ENCODE measurements at regions not wholly inside any gene's neighbourhood (a gene's known extent, or its start where the extent isn't known, plus 50 kb on each side); places are given as distances from the start of the nearest gene placed in this dataset.

GRCh38 chr20:3353646-3354045 lies 53.8 kb downstream of the DNAAF9 start:
- in situ Hi-C loops (cut with MboI) (no loop called here), intact Hi-C loops (cut with micrococcal nuclease; ENCODE audit: unreplicated experiment) (no loop called here)
- FAIRE-seq = no peak

More at GRCh38 chr20:3353646-3354045, 53.8 kb downstream of the DNAAF9 start:
- Histone ChIP-seq H3K79me2 (ENCODE audit: control insufficient read depth, insufficient read depth, low read length) (no peaks in the 10 kb centered on the region), H3K9me3 (replicated peaks; ENCODE audit: control insufficient read depth, insufficient read depth, low read length) (no peaks in the 10 kb centered on the region), H3K27ac (ENCODE audit: control insufficient read depth, insufficient read depth) (no peak overlapping the region), H4K20me1 (ENCODE audit: control insufficient read depth, insufficient read depth) (no peaks in the 10 kb centered on the region), H2AFZ (ENCODE audit: control insufficient read depth, low read depth, low read length) (no peak overlapping the region), H3K27me3 (replicated peaks in 1 of 2; ENCODE audit: control insufficient read depth in 2 of 2, insufficient read depth in 2 of 2, low read length in 1 of 2) (no peaks in the 10 kb centered on the region; a peak in 1 of 4 replicates), H3K4me1 (ENCODE audit: control insufficient read depth, insufficient read depth, low read length) (no peaks in the 10 kb centered on the region), H3K36me3 (ENCODE audit: control insufficient read depth in 2 of 2, insufficient read depth in 2 of 2, low read length in 1 of 2) (no peaks in the 10 kb centered on the region), H3K4me3 (no peak overlapping the region), H3K4me2 (ENCODE audit: control insufficient read depth, insufficient read depth) (no peak overlapping the region), H3K9ac (ENCODE audit: control insufficient read depth, insufficient read depth, low read length) (no peak overlapping the region)
- RAD21 ChIA-PET (ENCODE audit: unreplicated experiment) = no interaction called here
- SMC1A ChIA-PET (ENCODE audit: uncharacterized antibody, unreplicated experiment) = no interaction called here
- TF ChIP-seq POLR2A (IDR thresholded peaks at IDR 0.05; ENCODE audit: low read depth, low read length) = no peak
- TF ChIP-seq POLR2AphosphoS2 (IDR thresholded peaks at IDR 0.05; ENCODE audit: low read depth, low read length) = no peak
- TF ChIP-seq SREBF1 (IDR thresholded peaks at IDR 0.05; ENCODE audit: low read length) = no peak
- no peak for TF ChIP-seq SPI1 (IDR thresholded peaks at IDR 0.05; ENCODE audit: borderline replicate concordance, insufficient read depth, low read depth, low read length)
- TF ChIP-seq, protein P1, sequence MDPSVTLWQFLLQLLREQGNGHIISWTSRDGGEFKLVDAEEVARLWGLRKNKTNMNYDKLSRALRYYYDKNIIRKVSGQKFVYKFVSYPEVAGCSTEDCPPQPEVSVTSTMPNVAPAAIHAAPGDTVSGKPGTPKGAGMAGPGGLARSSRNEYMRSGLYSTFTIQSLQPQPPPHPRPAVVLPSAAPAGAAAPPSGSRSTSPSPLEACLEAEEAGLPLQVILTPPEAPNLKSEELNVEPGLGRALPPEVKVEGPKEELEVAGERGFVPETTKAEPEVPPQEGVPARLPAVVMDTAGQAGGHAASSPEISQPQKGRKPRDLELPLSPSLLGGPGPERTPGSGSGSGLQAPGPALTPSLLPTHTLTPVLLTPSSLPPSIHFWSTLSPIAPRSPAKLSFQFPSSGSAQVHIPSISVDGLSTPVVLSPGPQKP (IDR thresholded peaks at IDR 0.05; ENCODE audit: low read depth, low read length) = no peak
- no peak for TF ChIP-seq STAT1 (conservative IDR thresholded peaks at IDR 0.05)
- TF ChIP-seq BACH1 (IDR thresholded peaks at IDR 0.05; ENCODE audit: borderline replicate concordance) = no peak
- no peak for TF ChIP-seq FOXK2 (IDR thresholded peaks at IDR 0.05)
- no peak for TF ChIP-seq SP1 (IDR thresholded peaks at IDR 0.05; ENCODE audit: low read depth, low read length)
- no peak for TF ChIP-seq ZBTB40 (IDR thresholded peaks at IDR 0.05; ENCODE audit: borderline replicate concordance)
- no peak for TF ChIP-seq SMAD1 (IDR thresholded peaks at IDR 0.05; ENCODE audit: low read depth, partially characterized antibody)
- no peak for TF ChIP-seq RCOR1 (conservative IDR thresholded peaks at IDR 0.05; ENCODE audit: low read depth, low read length)
- TF ChIP-seq RBBP5 (conservative IDR thresholded peaks at IDR 0.05) = no peak
- no peak for TF ChIP-seq NR2C1 (IDR thresholded peaks at IDR 0.05)
- no peak for TF ChIP-seq ZNF384 (IDR thresholded peaks at IDR 0.05; ENCODE audit: borderline replicate concordance, low read depth, low read length)
- TF ChIP-seq, protein P2, sequence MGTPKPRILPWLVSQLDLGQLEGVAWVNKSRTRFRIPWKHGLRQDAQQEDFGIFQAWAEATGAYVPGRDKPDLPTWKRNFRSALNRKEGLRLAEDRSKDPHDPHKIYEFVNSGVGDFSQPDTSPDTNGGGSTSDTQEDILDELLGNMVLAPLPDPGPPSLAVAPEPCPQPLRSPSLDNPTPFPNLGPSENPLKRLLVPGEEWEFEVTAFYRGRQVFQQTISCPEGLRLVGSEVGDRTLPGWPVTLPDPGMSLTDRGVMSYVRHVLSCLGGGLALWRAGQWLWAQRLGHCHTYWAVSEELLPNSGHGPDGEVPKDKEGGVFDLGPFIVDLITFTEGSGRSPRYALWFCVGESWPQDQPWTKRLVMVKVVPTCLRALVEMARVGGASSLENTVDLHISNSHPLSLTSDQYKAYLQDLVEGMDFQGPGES (IDR thresholded peaks at IDR 0.05) = no peak
- no peak for TF ChIP-seq ATF2 (IDR thresholded peaks at IDR 0.05; ENCODE audit: low read length)
- no peak for TF ChIP-seq RUNX3 (IDR thresholded peaks at IDR 0.05; ENCODE audit: low read length)
- TF ChIP-seq BRCA1 (IDR thresholded peaks at IDR 0.05; ENCODE audit: low read depth, low read length) = no peak
- no peak for ATAC-seq
- 79% methylated on average over 2 of the region's 2 CpGs for WGBS (ENCODE audit: insufficient coverage, insufficient replicate concordance, low lambda C conversion rate, missing lambda C conversion rate)
- CTCF ChIA-PET = no interaction called here
- POLR2A ChIA-PET = interaction anchor here (0.6 kb wide), 1 partner anchor 37 kb away, joined by 5 read pairs; no protein-coding TSS in a partner anchor
- no peak for DNase-seq (ENCODE audit: low read depth, low spot score)
- BruUV-seq (replicated peaks) = no TSS peak
